Thyroid gland (tissue), 4 donors: ENCODE measurements at regions not wholly inside any gene's neighbourhood (a gene's known extent, or its start where the extent isn't known, plus 50 kb on each side); places are given as distances from the start of the nearest gene placed in this dataset.

Experiments used
- DNase-seq, 2 donors: peaks; one replicate each; pipeline ENCODE4 v3.0.0-alpha.2; 2019
- H3K27ac ChIP-seq, 3 donors: fragments of 200-600 bp; sonication (generic); 1 replicate in 2 of 3; 2 replicates in 1 of 3; pipeline ENCODE4 v1.5.1; 2016 to 2019; ENCODE audit warnings: mild to moderate bottlenecking in 1 of 3, moderate library complexity in 1 of 3
- H3K27me3 ChIP-seq: fragments of 200-600 bp; sonication (generic); one replicate; pipeline ENCODE4 v1.5.1; 2019
- H3K36me3 ChIP-seq, 2 donors: fragments of 200-600 bp; sonication (generic); one replicate each; pipeline ENCODE4 v1.5.1; 2016 to 2019
- H3K4me1 ChIP-seq, 2 donors: fragments of 200-600 bp; sonication (generic); one replicate each; pipeline ENCODE4 v1.5.1; 2017 to 2019
- H3K4me3 ChIP-seq, 3 donors: fragments of 200-600 bp; sonication (generic); replicated peaks in 1 of 3; 1 replicate in 2 of 3; 2 replicates in 1 of 3; pipeline ENCODE4 v1.5.1; 2016; ENCODE audit warnings: mild to moderate bottlenecking in 1 of 3
- H3K9me3 ChIP-seq: fragments of 200-600 bp; sonication (generic); one replicate; pipeline ENCODE4 v1.5.1; 2017
- POLR2A ChIP-seq, 2 donors: fragments of 450-650 bp; IDR thresholded peaks; one replicate each; pipeline ENCODE4 v1.6.1; 2017; ENCODE audit warnings: antibody characterized with exemption in 2 of 2, mild to moderate bottlenecking in 2 of 2, moderate library complexity in 1 of 2
- WGBS, 2 donors: methylation state at CpG; one replicate each; pipeline ENCODE4 v1.1.5; 2017; 5-methylcytosine and 5-hydroxymethylcytosine counted together
- intact Hi-C: fragments of 100-400 bp; cut with DNase I; formaldehyde crosslinking; loops from one replicate; pipeline ENCODE4 v1.15.1; 2023
- TF ChIP-seq, protein P1 (sequence below), 6 experiments: fragments of 200-600 bp in 3 of 6; fragments of 450-650 bp in 3 of 6; sonication (generic) in 3 of 6; IDR thresholded peaks; one replicate each; pipeline ENCODE4 v1.5.1; 2016 to 2019; ENCODE audit warnings: antibody characterized with exemption in 6 of 6, mild to moderate bottlenecking in 2 of 6, inconsistent platforms in 1 of 6, moderate library complexity in 1 of 6

DNA sequence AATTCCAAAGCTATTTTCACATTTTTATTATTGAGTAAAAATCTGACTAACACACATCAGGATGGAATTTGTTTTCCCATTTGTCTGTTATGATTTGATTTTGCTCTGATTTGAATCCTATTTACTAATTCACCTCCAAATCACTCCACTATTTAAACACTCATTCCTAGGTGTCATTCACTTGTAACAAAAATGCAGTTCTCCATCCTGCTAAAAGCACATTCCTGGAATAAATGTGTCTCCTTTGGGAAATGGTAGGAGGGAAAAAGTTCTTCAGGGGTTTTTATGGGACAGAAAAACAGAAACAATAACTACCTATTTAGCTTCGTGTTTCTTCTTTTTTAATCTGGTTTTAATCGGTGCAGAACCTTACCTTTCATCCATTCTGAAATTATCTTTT is 494.1 kb upstream of the CITED2 start:
- H3K4me3 ChIP-seq, result no peak overlapping the region
- WGBS, 2 donors, result 32 to 35% methylated on average over 2 of the region's 2 CpGs
- peak overlapping the region in 2 of 3 donors; percentile 1 to 47 for H3K27ac ChIP-seq
- H3K9me3 ChIP-seq, result no peaks in the 10 kb centered on the region
- H3K36me3 ChIP-seq, result no peaks in the 10 kb centered on the region
- peaks cover 6 to 14% of the 10 kb centered on the region in 2 donors for H3K4me1 ChIP-seq
- H3K27me3 ChIP-seq, result no peaks in the 10 kb centered on the region
- no peak for TF ChIP-seq POLR2A (IDR thresholded peaks at IDR 0.05)
- TF ChIP-seq, protein P1, sequence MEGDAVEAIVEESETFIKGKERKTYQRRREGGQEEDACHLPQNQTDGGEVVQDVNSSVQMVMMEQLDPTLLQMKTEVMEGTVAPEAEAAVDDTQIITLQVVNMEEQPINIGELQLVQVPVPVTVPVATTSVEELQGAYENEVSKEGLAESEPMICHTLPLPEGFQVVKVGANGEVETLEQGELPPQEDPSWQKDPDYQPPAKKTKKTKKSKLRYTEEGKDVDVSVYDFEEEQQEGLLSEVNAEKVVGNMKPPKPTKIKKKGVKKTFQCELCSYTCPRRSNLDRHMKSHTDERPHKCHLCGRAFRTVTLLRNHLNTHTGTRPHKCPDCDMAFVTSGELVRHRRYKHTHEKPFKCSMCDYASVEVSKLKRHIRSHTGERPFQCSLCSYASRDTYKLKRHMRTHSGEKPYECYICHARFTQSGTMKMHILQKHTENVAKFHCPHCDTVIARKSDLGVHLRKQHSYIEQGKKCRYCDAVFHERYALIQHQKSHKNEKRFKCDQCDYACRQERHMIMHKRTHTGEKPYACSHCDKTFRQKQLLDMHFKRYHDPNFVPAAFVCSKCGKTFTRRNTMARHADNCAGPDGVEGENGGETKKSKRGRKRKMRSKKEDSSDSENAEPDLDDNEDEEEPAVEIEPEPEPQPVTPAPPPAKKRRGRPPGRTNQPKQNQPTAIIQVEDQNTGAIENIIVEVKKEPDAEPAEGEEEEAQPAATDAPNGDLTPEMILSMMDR (IDR thresholded peaks at IDR 0.05), result no peak
- intact Hi-C loops, result no loop called here
- DNase-seq, result no peak

DNA sequence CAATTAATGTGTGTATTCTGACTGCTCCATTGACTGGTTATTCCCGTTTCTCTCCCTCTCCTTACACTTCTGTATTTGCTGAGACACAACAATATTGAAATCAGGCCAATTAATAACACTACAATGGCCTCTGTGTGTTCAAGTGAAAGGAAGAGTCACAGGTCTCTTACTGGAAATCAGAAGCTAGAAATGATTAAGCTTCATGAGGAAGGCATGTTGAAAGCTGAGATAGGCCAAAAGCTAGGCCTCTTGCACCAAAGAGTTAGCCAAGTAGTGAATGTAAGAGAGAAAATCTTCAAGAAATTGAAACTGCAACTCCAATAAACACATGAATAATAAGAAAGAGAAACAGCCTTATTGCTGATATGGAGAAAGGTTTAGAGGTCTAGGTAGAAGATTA is 489.5 kb upstream of the CITED2 start:
- no peak overlapping the region for H3K4me3 ChIP-seq
- DNase-seq, result no peak
- H3K27ac ChIP-seq, result no peak overlapping the region
- H3K36me3 ChIP-seq, result no peaks in the 10 kb centered on the region
- no peaks in the 10 kb centered on the region for H3K9me3 ChIP-seq
- H3K4me1 ChIP-seq, result peaks cover under 1 to 11% of the 10 kb centered on the region in 2 donors
- TF ChIP-seq, protein P1 (IDR thresholded peaks at IDR 0.05), result no peak
- intact Hi-C loops, result no loop called here
- 57 to 72% methylated on average over 1 of the region's 1 CpG for WGBS, 2 donors
- no peaks in the 10 kb centered on the region for H3K27me3 ChIP-seq

DNA sequence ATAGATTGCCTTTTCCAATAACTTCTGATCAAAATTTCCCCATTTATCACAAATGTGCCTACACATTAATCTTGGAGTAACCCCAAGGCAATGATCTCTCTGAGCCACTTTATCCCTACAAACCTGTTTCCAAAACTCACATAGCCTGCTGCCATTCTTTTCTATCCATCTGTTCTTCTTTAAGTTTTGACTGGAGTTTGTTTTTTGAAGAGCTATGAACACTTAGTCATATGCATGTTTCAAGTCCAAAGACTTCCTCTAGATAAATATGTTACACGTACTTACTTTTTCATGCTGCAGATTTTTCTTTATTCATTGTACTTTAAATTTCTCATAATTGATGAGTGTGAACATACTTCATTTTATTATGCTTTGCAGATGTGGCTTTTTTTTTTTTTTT is 488.9 kb upstream of the CITED2 start:
- no peak for TF ChIP-seq POLR2A (IDR thresholded peaks at IDR 0.05)
- TF ChIP-seq, protein P1 (IDR thresholded peaks at IDR 0.05), result no peak
- no peak overlapping the region for H3K4me3 ChIP-seq
- H3K27me3 ChIP-seq, result no peaks in the 10 kb centered on the region
- intact Hi-C loops, result no loop called here
- no peak overlapping the region for H3K27ac ChIP-seq
- DNase-seq, result no peak
- 90 to 91% methylated on average over 1 of the region's 1 CpG for WGBS, 2 donors
- no peaks in the 10 kb centered on the region for H3K9me3 ChIP-seq
- H3K4me1 ChIP-seq, result peaks cover 0 to 11% of the 10 kb centered on the region in 2 donors
- no peaks in the 10 kb centered on the region for H3K36me3 ChIP-seq

DNA sequence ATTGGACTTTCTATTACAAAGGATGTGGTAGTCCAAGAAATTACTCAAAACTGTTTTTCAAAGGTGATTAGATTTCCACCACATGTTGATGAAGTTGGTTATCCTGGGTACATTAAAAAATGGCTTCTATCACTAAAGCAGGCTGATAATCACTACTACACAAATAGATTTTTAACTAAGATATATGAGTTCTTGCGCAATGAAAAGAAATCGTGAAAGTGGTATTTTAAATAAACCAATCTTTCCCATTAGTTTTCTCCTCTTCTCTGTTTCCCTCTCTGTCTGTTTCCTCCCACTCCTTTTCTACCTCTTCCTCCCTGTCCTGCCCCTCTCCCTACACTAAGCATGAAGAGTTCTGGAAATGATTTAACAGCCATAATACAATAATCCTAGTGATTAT is 487.9 kb upstream of the CITED2 start:
- Histone ChIP-seq H3K9me3 (no peaks in the 10 kb centered on the region), H3K27me3 (no peaks in the 10 kb centered on the region), H3K36me3 (no peaks in the 10 kb centered on the region), H3K4me3 (no peak overlapping the region), H3K4me1 (peaks cover 0 to 11% of the 10 kb centered on the region in 2 donors), H3K27ac (no peak overlapping the region)
- DNase-seq, result no peak
- 87 to 89% methylated on average over 2 of the region's 2 CpGs for WGBS, 2 donors
- TF ChIP-seq, protein P1 (IDR thresholded peaks at IDR 0.05), result no peak
- intact Hi-C loops, result no loop called here

DNA sequence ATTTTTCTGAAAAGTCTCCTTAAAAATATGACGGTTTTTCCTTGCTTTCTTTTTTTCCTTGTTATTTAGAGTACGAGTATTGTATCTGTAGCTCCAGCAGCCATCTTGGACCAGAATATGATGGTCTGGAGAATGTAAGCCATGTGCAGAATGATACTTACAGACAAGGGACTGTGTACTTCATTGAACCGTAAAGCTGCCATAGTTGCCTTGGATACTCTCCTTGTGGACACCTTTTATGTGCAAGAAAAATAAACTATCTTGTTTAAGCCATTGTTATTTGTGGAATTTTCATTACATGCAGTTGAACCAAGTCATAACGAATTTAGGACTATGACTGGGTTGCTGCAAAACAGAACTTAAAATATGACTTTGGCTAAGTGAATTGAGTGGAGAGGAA is 485.8 kb upstream of the CITED2 start:
- intact Hi-C loops, result no loop called here
- peaks cover 15 to 20% of the 10 kb centered on the region in 2 donors for H3K4me1 ChIP-seq
- no peak overlapping the region for H3K27ac ChIP-seq
- no peaks in the 10 kb centered on the region for H3K36me3 ChIP-seq
- no peaks in the 10 kb centered on the region for H3K9me3 ChIP-seq
- DNase-seq, result no peak
- H3K27me3 ChIP-seq, result no peaks in the 10 kb centered on the region
- TF ChIP-seq, protein P1 (IDR thresholded peaks at IDR 0.05), result no peak
- WGBS, 2 donors, result 87 to 88% methylated on average over 4 of the region's 4 CpGs
- H3K4me3 ChIP-seq, result no peak overlapping the region
